H9 (cell line): ENCODE measurements at regions not wholly inside any gene's neighbourhood (a gene's known extent, or its start where the extent isn't known, plus 50 kb on each side); places are given as distances from the start of the nearest gene placed in this dataset.

ENCODE experiments used
- DNase-seq: peaks from one replicate; pipeline ENCODE4 v3.0.0-alpha.2; 2017
- H2AFZ ChIP-seq: one replicate; pipeline ENCODE4 v1.6.1; 2013; ENCODE audit warnings: mild to moderate bottlenecking, low read length, control low read depth, moderate library complexity
- H2AK5ac ChIP-seq: 2 replicates; pipeline ENCODE4 v1.6.1; 2013; ENCODE audit warnings: low read length, control low read depth, mixed read lengths; ENCODE audit not compliant: insufficient read length
- H2BK120ac ChIP-seq: one replicate; pipeline ENCODE4 v1.6.1; 2013; ENCODE audit warnings: low read depth, mild to moderate bottlenecking, low read length, control low read depth, inconsistent platforms; ENCODE audit not compliant: poor library complexity, severe bottlenecking
- H2BK12ac ChIP-seq: 2 replicates; pipeline ENCODE4 v1.6.1; 2013; ENCODE audit warnings: low read length, control low read depth, mixed read lengths, low read depth; ENCODE audit not compliant: insufficient read length
- H2BK15ac ChIP-seq: 2 replicates; pipeline ENCODE4 v1.6.1; 2013; ENCODE audit warnings: low read depth, low read length, control low read depth
- H2BK20ac ChIP-seq: one replicate; pipeline ENCODE4 v1.6.1; 2013; ENCODE audit warnings: low read depth, mild to moderate bottlenecking, low read length, control low read depth, inconsistent platforms; ENCODE audit not compliant: poor library complexity, severe bottlenecking
- H2BK5ac ChIP-seq: 2 replicates; pipeline ENCODE4 v1.6.1; 2013; ENCODE audit warnings: low read length, control low read depth, mixed read lengths; ENCODE audit not compliant: insufficient read length
- H3K14ac ChIP-seq: 2 replicates; pipeline ENCODE4 v1.6.1; 2013; ENCODE audit warnings: low read length, control low read depth; ENCODE audit not compliant: insufficient read depth
- H3K18ac ChIP-seq: 2 replicates; pipeline ENCODE4 v1.6.1; 2013; ENCODE audit warnings: low read depth, mild to moderate bottlenecking, mixed read lengths, low read length, control low read depth; ENCODE audit not compliant: insufficient read length
- H3K23ac ChIP-seq: 2 replicates; pipeline ENCODE4 v1.6.1; 2013; ENCODE audit warnings: low read length, control low read depth, mixed read lengths, low read depth; ENCODE audit not compliant: insufficient read length
- H3K23me2 ChIP-seq: 2 replicates; pipeline ENCODE4 v1.6.1; 2013; ENCODE audit warnings: low read depth, mild to moderate bottlenecking, mixed read lengths, low read length, control low read depth; ENCODE audit not compliant: insufficient read length, poor library complexity, severe bottlenecking
- H3K27ac ChIP-seq: 2 replicates; pipeline ENCODE4 v1.5.1; 2013; ENCODE audit warnings: low read length, control low read depth, mixed read lengths, low read depth; ENCODE audit not compliant: insufficient read length
- H3K27me3 ChIP-seq: 2 replicates; pipeline ENCODE4 v1.6.1; 2013; ENCODE audit warnings: low read length, control low read depth, inconsistent platforms; ENCODE audit not compliant: insufficient read depth
- H3K4ac ChIP-seq: 2 replicates; pipeline ENCODE4 v1.6.1; 2013; ENCODE audit warnings: low read depth, mild to moderate bottlenecking, control low read depth, inconsistent platforms, low read length, moderate library complexity
- H3K4me1 ChIP-seq: 2 replicates; pipeline ENCODE4 v1.6.1; 2013; ENCODE audit warnings: low read length, control low read depth, inconsistent platforms; ENCODE audit not compliant: insufficient read depth
- H3K4me2 ChIP-seq: 2 replicates; pipeline ENCODE4 v1.6.1; 2013; ENCODE audit warnings: low read length, control low read depth, mixed read lengths; ENCODE audit not compliant: insufficient read length, insufficient read depth
- H3K56ac ChIP-seq: 2 replicates; pipeline ENCODE4 v1.6.1; 2013; ENCODE audit warnings: low read depth, mild to moderate bottlenecking, mixed read lengths, low read length, control low read depth; ENCODE audit not compliant: insufficient read length
- H3K79me1 ChIP-seq: 2 replicates; pipeline ENCODE4 v1.6.1; 2013; ENCODE audit warnings: low read depth, mild to moderate bottlenecking, moderate library complexity, low read length, control low read depth, inconsistent platforms; ENCODE audit not compliant: insufficient read depth, poor library complexity, severe bottlenecking
- H3K79me2 ChIP-seq: 2 replicates; pipeline ENCODE4 v1.6.1; 2013; ENCODE audit warnings: low read length, control low read depth, inconsistent platforms; ENCODE audit not compliant: insufficient read depth
- H3K9ac ChIP-seq: 2 replicates; pipeline ENCODE4 v1.6.1; 2013; ENCODE audit warnings: low read length, control low read depth, mixed read lengths; ENCODE audit not compliant: insufficient read length; ENCODE audit errors: extremely low read depth
- H3K9me3 ChIP-seq: one replicate; pipeline ENCODE4 v1.6.1; 2013; ENCODE audit warnings: low read depth, low read length, inconsistent platforms; ENCODE audit not compliant: control insufficient read depth
- H3T11ph ChIP-seq: one replicate; pipeline ENCODE4 v1.6.1; 2013; ENCODE audit warnings: mild to moderate bottlenecking, low read length, control low read depth, inconsistent platforms
- H4K20me1 ChIP-seq: one replicate; pipeline ENCODE4 v1.6.1; 2013; ENCODE audit not compliant: control insufficient read depth, insufficient read length, insufficient read depth
- H4K5ac ChIP-seq: 2 replicates; pipeline ENCODE4 v1.6.1; 2013; ENCODE audit warnings: low read depth, mild to moderate bottlenecking, mixed read lengths, low read length, control low read depth; ENCODE audit not compliant: insufficient read length
- H4K8ac ChIP-seq: replicated peaks from 2 replicates; pipeline ENCODE4 v1.6.1; 2013; ENCODE audit warnings: low read length, control low read depth, mixed read lengths, low read depth; ENCODE audit not compliant: insufficient read length
- H4K91ac ChIP-seq: 2 replicates; pipeline ENCODE4 v1.6.1; 2013; ENCODE audit warnings: low read depth, mild to moderate bottlenecking, moderate library complexity, mixed read lengths, low read length, control low read depth; ENCODE audit not compliant: insufficient read length
- H3K27ac Mint-ChIP-seq, 3 experiments: 2 replicates in 2 of 3; 3 replicates in 1 of 3; pipeline ENCODE4 v1.8.0; 2020 to 2021; ENCODE audit warnings: mixed read lengths in 3 of 3, mild to moderate bottlenecking in 1 of 3, moderate library complexity in 1 of 3
- H3K27me3 Mint-ChIP-seq: 2 replicates; pipeline ENCODE4 v1.8.0; 2021; ENCODE audit warnings: low read depth, mild to moderate bottlenecking, moderate library complexity, mixed read lengths
- H3K36me3 Mint-ChIP-seq, 3 experiments: 2 replicates in 2 of 3; 3 replicates in 1 of 3; pipeline ENCODE4 v1.8.0; 2020 to 2021; ENCODE audit warnings: low read depth in 3 of 3, mixed read lengths in 3 of 3; ENCODE audit not compliant: insufficient read depth in 1 of 3
- H3K4me1 Mint-ChIP-seq, 2 experiments: 2 replicates each; pipeline ENCODE4 v1.8.0; 2020; ENCODE audit warnings: mixed read lengths in 2 of 2
- H3K4me3 Mint-ChIP-seq, 2 experiments: 2 replicates in 1 of 2; 3 replicates in 1 of 2; pipeline ENCODE4 v1.8.0; 2020 to 2021; ENCODE audit warnings: mild to moderate bottlenecking in 2 of 2, mixed read lengths in 2 of 2, moderate library complexity in 1 of 2
- H3K9me3 Mint-ChIP-seq, 2 experiments: 2 replicates in 1 of 2; 3 replicates in 1 of 2; pipeline ENCODE4 v1.8.0; 2020; ENCODE audit warnings: mild to moderate bottlenecking in 2 of 2, mixed read lengths in 2 of 2, moderate library complexity in 1 of 2
- CTCF ChIP-seq: fragments of 200-600 bp; sonication (generic); conservative IDR thresholded peaks from 3 replicates; pipeline ENCODE4 v1.8.0; 2021; ENCODE audit warnings: antibody characterized with exemption, mild to moderate bottlenecking
- WGBS: extraction: QIAGEN DNeasy Blood & Tissue Kit; methylation state at CpG from one replicate; pipeline ENCODE4 v1.1.7; 2013; ENCODE audit warnings: missing lambda C conversion rate, low lambda C conversion rate, mixed read lengths; ENCODE audit not compliant: insufficient read length; ENCODE audit errors: extremely low coverage; 5-methylcytosine and 5-hydroxymethylcytosine counted together

GRCh38 chr12:109648521-109648920 lies 65.1 kb upstream of the FAM222A start:
- Histone ChIP-seq H2BK12ac (no peak overlapping the region), H4K5ac (no peak overlapping the region), H3K9me3 (no peaks in the 10 kb centered on the region), H2BK5ac (no peak overlapping the region), H3K27ac (no peak overlapping the region), H3K4me2 (no peak overlapping the region), H3K27me3 (no peaks in the 10 kb centered on the region), H3K23ac (no peak overlapping the region), H2BK20ac (no peak overlapping the region), H4K20me1 (no peaks in the 10 kb centered on the region), H3K4ac (no peak overlapping the region), H3T11ph (no peak overlapping the region), H2BK15ac (no peak overlapping the region), H3K9ac (no peak overlapping the region), H3K79me1 (no peaks in the 10 kb centered on the region), H3K56ac (no peak overlapping the region), H3K4me1 (no peaks in the 10 kb centered on the region), H2BK120ac (no peak overlapping the region), H2AFZ (no peak overlapping the region), H2AK5ac (no peak overlapping the region), H3K79me2 (no peaks in the 10 kb centered on the region), H4K91ac (no peak overlapping the region), H3K18ac (no peak overlapping the region), H3K23me2 (no peaks in the 10 kb centered on the region), H4K8ac (no peak overlapping the region), H3K14ac (no peak overlapping the region)
- peaks cover 7 to 12% of the 10 kb centered on the region in 2 experiments for H3K4me1 Mint-ChIP-seq
- H3K4me3 Mint-ChIP-seq, result no peak overlapping the region
- WGBS, result no CpG with 5 or more reads among the region's 9 CpGs
- H3K36me3 Mint-ChIP-seq, result no peaks in the 10 kb centered on the region
- no peak overlapping the region for H3K27ac Mint-ChIP-seq
- no peak for TF ChIP-seq CTCF
- H3K9me3 Mint-ChIP-seq, result no peaks in the 10 kb centered on the region
- no peak for DNase-seq
- H3K27me3 Mint-ChIP-seq, result no peaks in the 10 kb centered on the region; the same call in none of the 2 replicates
